ENCODE measurements at regions not wholly inside any gene's neighbourhood (a gene's known extent, or its start where the extent isn't known, plus 50 kb on each side); places are given as distances from the start of the nearest gene placed in this dataset.

DNA sequence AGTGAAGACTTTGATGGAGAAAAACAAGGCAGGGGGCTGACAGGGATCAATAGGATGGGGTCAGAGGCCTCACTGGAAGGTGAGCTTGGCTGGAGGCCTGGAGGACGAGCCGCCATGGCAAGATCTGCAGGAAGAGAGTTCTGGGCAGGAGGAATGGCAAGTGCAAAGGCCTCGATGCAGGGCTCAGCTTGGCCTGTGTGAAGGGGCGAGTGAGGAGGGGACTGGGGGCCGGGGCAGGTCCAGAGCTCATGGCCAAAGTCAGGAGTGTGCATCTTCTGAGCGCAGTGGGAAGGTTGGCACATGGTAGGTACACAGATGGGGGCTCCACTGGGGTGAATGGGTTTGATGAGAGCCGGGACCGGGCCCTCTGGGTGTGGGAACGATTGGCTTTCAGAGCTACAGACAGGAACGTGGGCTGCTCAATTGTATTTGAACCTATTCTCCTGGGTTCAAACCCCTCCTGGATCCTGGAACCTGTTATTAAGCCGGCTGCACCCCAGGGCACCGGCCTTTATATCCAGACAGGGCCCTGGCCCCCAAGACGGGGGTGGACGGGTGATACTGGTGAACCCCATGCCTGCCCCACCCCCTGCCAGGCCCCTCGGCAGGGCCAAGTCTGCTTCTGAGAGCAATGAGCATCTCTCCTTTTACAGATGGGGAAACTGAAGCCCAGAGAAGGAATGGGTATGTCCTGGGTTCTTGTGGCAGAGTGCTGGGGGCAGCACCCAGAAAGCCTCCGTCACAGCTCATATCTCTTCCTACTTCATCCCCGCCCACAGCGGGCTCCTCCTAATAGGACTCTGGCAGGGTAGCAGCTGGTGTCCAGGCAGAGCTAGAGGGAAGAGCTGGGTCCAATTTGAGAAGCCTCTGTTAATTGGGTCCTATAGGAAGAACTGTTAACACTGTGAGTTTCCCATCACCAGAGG, 106.1 kb downstream of the CEBPB start:
- no peak for TF ChIP-seq CTCF (IDR thresholded peaks at IDR 0.05; ENCODE audit: extremely low read depth, missing control alignments)
- DNase-seq (ENCODE audit: low spot score), result no peak

- no peak for DNase-seq (ENCODE audit: low spot score)
- TF ChIP-seq CTCF (IDR thresholded peaks at IDR 0.05; ENCODE audit: extremely low read depth, missing control alignments), result no peak
Measured at GRCh38 chr20:50297498-50298376, 107.1 kb downstream of the CEBPB start.

DNA sequence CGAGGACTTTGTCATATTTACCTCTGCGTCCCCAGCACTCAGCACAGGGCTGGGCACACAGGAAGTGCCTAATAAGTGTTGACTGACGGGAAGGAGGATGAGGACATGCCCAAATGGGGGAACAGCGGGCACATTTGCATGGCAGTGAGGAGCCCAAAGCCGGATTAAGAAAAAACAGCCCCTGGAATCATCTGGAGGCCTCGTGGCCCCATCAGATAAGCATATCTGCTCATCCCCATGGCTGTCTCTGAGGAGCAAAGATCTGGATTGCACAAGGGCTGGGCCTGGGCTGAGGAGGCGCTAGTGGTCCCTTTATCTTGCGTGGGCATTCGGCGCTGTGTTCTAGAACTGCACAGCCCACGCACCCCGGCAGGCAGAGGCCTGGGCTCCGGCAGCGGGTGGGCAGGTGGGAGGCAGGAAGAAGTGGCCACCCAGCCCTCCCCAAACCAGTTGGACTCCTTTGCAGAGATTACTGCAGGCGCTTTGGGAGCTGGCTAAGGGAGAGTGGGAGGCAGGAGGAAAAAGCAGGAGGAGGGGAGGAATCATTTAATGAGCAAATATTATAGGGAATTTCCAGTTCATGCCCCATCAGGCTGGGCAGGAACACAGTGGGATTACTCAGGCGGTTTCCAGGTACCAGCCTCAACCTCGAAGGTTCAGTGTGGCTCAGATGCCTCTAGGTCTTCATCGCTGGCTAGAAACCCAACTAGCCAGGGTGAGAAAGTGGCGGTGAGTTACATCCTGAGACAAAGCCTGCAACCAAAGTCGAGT, 108.1 kb downstream of the CEBPB start:
- TF ChIP-seq CTCF (IDR thresholded peaks at IDR 0.05; ENCODE audit: extremely low read depth, missing control alignments), result no peak
- DNase-seq (ENCODE audit: low spot score), result no peak

- DNase-seq (ENCODE audit: low spot score), result no peak
- no peak for TF ChIP-seq CTCF (IDR thresholded peaks at IDR 0.05; ENCODE audit: extremely low read depth, missing control alignments)
Measured at GRCh38 chr20:50299325-50299629, 108.6 kb downstream of the CEBPB start.

- no peak for TF ChIP-seq CTCF (IDR thresholded peaks at IDR 0.05; ENCODE audit: extremely low read depth, missing control alignments)
- no peak for DNase-seq (ENCODE audit: low spot score)
Measured at GRCh38 chr20:50301165-50301564, 110.5 kb downstream of the CEBPB start.

GRCh38 chr20:50301712-50302111, 111.1 kb downstream of the CEBPB start:
- no peak for TF ChIP-seq CTCF (IDR thresholded peaks at IDR 0.05; ENCODE audit: extremely low read depth, missing control alignments)
- DNase-seq (ENCODE audit: low spot score), result no peak
